ENCODE measurements at regions not wholly inside any gene's neighbourhood (a gene's known extent, or its start where the extent isn't known, plus 50 kb on each side); places are given as distances from the start of the nearest gene placed in this dataset.

- no peak for TF ChIP-seq E2F6 (IDR thresholded peaks at IDR 0.05)
- no peak for TF ChIP-seq BACH1 (IDR thresholded peaks at IDR 0.05; ENCODE audit: low read length)
- TF ChIP-seq CTCF (IDR thresholded peaks at IDR 0.05; ENCODE audit: control extremely low read depth in 1 of 3, insufficient read depth in 1 of 3, low read depth in 1 of 3, low read length in 3 of 3) = no peak
Observed at GRCh38 chr5:98586581-98586980, 186.9 kb upstream of the RGMB start (continued).

Measured in H1 (cell line).